PFSK-1 (cell line): ENCODE measurements at regions not wholly inside any gene's neighbourhood (a gene's known extent, or its start where the extent isn't known, plus 50 kb on each side); places are given as distances from the start of the nearest gene placed in this dataset.

Experiments
- POLR2AphosphoS5 ChIP-seq: IDR thresholded peaks from 2 replicates; pipeline ENCODE4 v1.6.1; 2012; ENCODE audit warnings: low read depth, mild to moderate bottlenecking, control low read depth, low read length, moderate library complexity
- TAF1 ChIP-seq: IDR thresholded peaks from 2 replicates; pipeline ENCODE4 v1.6.1; 2012; ENCODE audit warnings: low read length, control low read depth, borderline replicate concordance; ENCODE audit not compliant: insufficient read depth
- TF ChIP-seq, protein P1 (sequence below), 2 experiments: IDR thresholded peaks; 2 replicates each; pipeline versions ENCODE4 v1.6.1 to v1.8.0; 2011 to 2012; ENCODE audit warnings: low read depth in 2 of 2, low read length in 2 of 2, control low read depth in 1 of 2, inconsistent platforms in 1 of 2, mild to moderate bottlenecking in 1 of 2, moderate library complexity in 1 of 2; ENCODE audit not compliant: insufficient read depth in 1 of 2

GRCh38 chr6:144469144-144469575 lies 184.0 kb downstream of the UTRN start:
- TF ChIP-seq TAF1 (no peak), POLR2AphosphoS5 (no peak)
- TF ChIP-seq, protein P1, sequence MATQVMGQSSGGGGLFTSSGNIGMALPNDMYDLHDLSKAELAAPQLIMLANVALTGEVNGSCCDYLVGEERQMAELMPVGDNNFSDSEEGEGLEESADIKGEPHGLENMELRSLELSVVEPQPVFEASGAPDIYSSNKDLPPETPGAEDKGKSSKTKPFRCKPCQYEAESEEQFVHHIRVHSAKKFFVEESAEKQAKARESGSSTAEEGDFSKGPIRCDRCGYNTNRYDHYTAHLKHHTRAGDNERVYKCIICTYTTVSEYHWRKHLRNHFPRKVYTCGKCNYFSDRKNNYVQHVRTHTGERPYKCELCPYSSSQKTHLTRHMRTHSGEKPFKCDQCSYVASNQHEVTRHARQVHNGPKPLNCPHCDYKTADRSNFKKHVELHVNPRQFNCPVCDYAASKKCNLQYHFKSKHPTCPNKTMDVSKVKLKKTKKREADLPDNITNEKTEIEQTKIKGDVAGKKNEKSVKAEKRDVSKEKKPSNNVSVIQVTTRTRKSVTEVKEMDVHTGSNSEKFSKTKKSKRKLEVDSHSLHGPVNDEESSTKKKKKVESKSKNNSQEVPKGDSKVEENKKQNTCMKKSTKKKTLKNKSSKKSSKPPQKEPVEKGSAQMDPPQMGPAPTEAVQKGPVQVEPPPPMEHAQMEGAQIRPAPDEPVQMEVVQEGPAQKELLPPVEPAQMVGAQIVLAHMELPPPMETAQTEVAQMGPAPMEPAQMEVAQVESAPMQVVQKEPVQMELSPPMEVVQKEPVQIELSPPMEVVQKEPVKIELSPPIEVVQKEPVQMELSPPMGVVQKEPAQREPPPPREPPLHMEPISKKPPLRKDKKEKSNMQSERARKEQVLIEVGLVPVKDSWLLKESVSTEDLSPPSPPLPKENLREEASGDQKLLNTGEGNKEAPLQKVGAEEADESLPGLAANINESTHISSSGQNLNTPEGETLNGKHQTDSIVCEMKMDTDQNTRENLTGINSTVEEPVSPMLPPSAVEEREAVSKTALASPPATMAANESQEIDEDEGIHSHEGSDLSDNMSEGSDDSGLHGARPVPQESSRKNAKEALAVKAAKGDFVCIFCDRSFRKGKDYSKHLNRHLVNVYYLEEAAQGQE (IDR thresholded peaks at IDR 0.05; ENCODE audit: insufficient read depth in 1 of 2, low read depth in 2 of 2, low read length in 2 of 2), result no peak
